Neutrophil (primary cell): ENCODE measurements at regions not wholly inside any gene's neighbourhood (a gene's known extent, or its start where the extent isn't known, plus 50 kb on each side); places are given as distances from the start of the nearest gene placed in this dataset.

Source experiments
- H3K27ac ChIP-seq: fragments of 200-600 bp; sonication (generic); 2 replicates; pipeline ENCODE4 v1.5.1; 2016; ENCODE audit warnings: mild to moderate bottlenecking, moderate library complexity
- H3K27me3 ChIP-seq: fragments of 200-600 bp; sonication (generic); 2 replicates; pipeline ENCODE4 v1.6.0; 2016; ENCODE audit warnings: mild to moderate bottlenecking
- H3K36me3 ChIP-seq: fragments of 200-600 bp; sonication (generic); 2 replicates; pipeline ENCODE4 v1.5.1; 2017
- H3K4me1 ChIP-seq, 2 experiments: fragments of 200-600 bp in 1 of 2; sonication (generic) in 1 of 2; 1 replicate in 1 of 2; 2 replicates in 1 of 2; pipeline versions ENCODE4 v1.5.1 to v1.6.1; 2013 to 2016; ENCODE audit warnings: low read depth in 1 of 2, low read length in 1 of 2, mild to moderate bottlenecking in 1 of 2, moderate library complexity in 1 of 2; ENCODE audit not compliant: control insufficient read depth in 1 of 2, insufficient read depth in 1 of 2
- H3K4me3 ChIP-seq, 2 experiments: fragments of 200-600 bp in 1 of 2; sonication (generic) in 1 of 2; 1 replicate in 1 of 2; 2 replicates in 1 of 2; pipeline ENCODE4 v1.5.1; 2013 to 2016; ENCODE audit warnings: low read depth in 1 of 2, low read length in 1 of 2, mild to moderate bottlenecking in 1 of 2, moderate library complexity in 1 of 2
- H3K9me3 ChIP-seq: fragments of 200-600 bp; sonication (generic); 2 replicates; pipeline ENCODE4 v1.5.1; 2016
- CTCF ChIP-seq: fragments of 200-600 bp; sonication (generic); IDR thresholded peaks from 2 replicates; pipeline ENCODE4 v1.5.1; 2016; ENCODE audit warnings: antibody characterized with exemption

GRCh38 chr4:115343171-115343570, 229.8 kb upstream of the NDST4 start:
- H3K9me3 ChIP-seq: peaks cover 3% of the 10 kb centered on the region
- TF ChIP-seq CTCF: no peak
- H3K4me1 ChIP-seq: no peaks in the 10 kb centered on the region
- no peaks in the 10 kb centered on the region for H3K36me3 ChIP-seq
- H3K27me3 ChIP-seq: no peaks in the 10 kb centered on the region
- no peak overlapping the region for H3K27ac ChIP-seq
- no peak overlapping the region for H3K4me3 ChIP-seq

GRCh38 chr4:115334736-115335411, 221.5 kb upstream of the NDST4 start:
- H3K27me3 ChIP-seq: no peaks in the 10 kb centered on the region
- TF ChIP-seq CTCF: no peak
- no peaks in the 10 kb centered on the region for H3K36me3 ChIP-seq
- H3K4me3 ChIP-seq: no peak overlapping the region
- no peaks in the 10 kb centered on the region for H3K9me3 ChIP-seq
- no peak overlapping the region for H3K27ac ChIP-seq
- H3K4me1 ChIP-seq: no peaks in the 10 kb centered on the region

- H3K4me3 ChIP-seq: no peak overlapping the region
- H3K4me1 ChIP-seq: no peaks in the 10 kb centered on the region
- no peaks in the 10 kb centered on the region for H3K36me3 ChIP-seq
- no peaks in the 10 kb centered on the region for H3K27me3 ChIP-seq
- no peak for TF ChIP-seq CTCF
- no peak overlapping the region for H3K27ac ChIP-seq
- H3K9me3 ChIP-seq: no peaks in the 10 kb centered on the region
Measured at GRCh38 chr4:115332078-115332477, 218.7 kb upstream of the NDST4 start.

GRCh38 chr4:115331241-115331640, 217.8 kb upstream of the NDST4 start:
- Histone ChIP-seq H3K4me1 (no peaks in the 10 kb centered on the region), H3K4me3 (no peak overlapping the region), H3K9me3 (no peaks in the 10 kb centered on the region), H3K36me3 (no peaks in the 10 kb centered on the region), H3K27ac (no peak overlapping the region), H3K27me3 (no peaks in the 10 kb centered on the region)
- no peak for TF ChIP-seq CTCF

GRCh38 chr4:115325836-115326235, 212.4 kb upstream of the NDST4 start:
- no peaks in the 10 kb centered on the region for H3K27me3 ChIP-seq
- no peaks in the 10 kb centered on the region for H3K9me3 ChIP-seq
- no peak for TF ChIP-seq CTCF
- H3K27ac ChIP-seq: no peak overlapping the region
- no peaks in the 10 kb centered on the region for H3K4me1 ChIP-seq
- no peaks in the 10 kb centered on the region for H3K36me3 ChIP-seq
- no peak overlapping the region for H3K4me3 ChIP-seq
